GM06990 (cell line): ENCODE measurements at regions not wholly inside any gene's neighbourhood (a gene's known extent, or its start where the extent isn't known, plus 50 kb on each side); places are given as distances from the start of the nearest gene placed in this dataset.

ENCODE experiments used
- DNase-seq: peaks from one replicate; pipeline ENCODE4 v3.0.0-alpha.2; 2011; ENCODE audit not compliant: insufficient read length; ENCODE audit errors: extremely low read depth
- H3K27me3 ChIP-seq: replicated peaks from 2 replicates; pipeline ENCODE4 v1.6.0; 2011; ENCODE audit warnings: low read length; ENCODE audit not compliant: control insufficient read depth, insufficient read depth
- H3K36me3 ChIP-seq: 2 replicates; pipeline ENCODE4 v1.5.1; 2011; ENCODE audit warnings: low read length; ENCODE audit not compliant: control insufficient read depth, insufficient read depth
- H3K4me3 ChIP-seq: replicated peaks from 2 replicates; pipeline ENCODE4 v1.5.1; 2011; ENCODE audit warnings: low read depth, mild to moderate bottlenecking, control low read depth, low read length
- TF ChIP-seq, protein P1 (sequence below): IDR thresholded peaks from 2 replicates; pipeline ENCODE4 v1.5.1; 2011; ENCODE audit warnings: low read length, control low read depth, mild to moderate bottlenecking, inconsistent platforms; ENCODE audit not compliant: insufficient read depth, poor library complexity, severe bottlenecking

- Histone ChIP-seq H3K4me3 (no peak overlapping the region), H3K36me3 (no peaks in the 10 kb centered on the region), H3K27me3 (no peaks in the 10 kb centered on the region)
- TF ChIP-seq, protein P1, sequence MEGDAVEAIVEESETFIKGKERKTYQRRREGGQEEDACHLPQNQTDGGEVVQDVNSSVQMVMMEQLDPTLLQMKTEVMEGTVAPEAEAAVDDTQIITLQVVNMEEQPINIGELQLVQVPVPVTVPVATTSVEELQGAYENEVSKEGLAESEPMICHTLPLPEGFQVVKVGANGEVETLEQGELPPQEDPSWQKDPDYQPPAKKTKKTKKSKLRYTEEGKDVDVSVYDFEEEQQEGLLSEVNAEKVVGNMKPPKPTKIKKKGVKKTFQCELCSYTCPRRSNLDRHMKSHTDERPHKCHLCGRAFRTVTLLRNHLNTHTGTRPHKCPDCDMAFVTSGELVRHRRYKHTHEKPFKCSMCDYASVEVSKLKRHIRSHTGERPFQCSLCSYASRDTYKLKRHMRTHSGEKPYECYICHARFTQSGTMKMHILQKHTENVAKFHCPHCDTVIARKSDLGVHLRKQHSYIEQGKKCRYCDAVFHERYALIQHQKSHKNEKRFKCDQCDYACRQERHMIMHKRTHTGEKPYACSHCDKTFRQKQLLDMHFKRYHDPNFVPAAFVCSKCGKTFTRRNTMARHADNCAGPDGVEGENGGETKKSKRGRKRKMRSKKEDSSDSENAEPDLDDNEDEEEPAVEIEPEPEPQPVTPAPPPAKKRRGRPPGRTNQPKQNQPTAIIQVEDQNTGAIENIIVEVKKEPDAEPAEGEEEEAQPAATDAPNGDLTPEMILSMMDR = no peak
- no peak for DNase-seq
Measured at GRCh38 chr20:60762386-60762785, 489.7 kb upstream of the CDH4 start.

DNA sequence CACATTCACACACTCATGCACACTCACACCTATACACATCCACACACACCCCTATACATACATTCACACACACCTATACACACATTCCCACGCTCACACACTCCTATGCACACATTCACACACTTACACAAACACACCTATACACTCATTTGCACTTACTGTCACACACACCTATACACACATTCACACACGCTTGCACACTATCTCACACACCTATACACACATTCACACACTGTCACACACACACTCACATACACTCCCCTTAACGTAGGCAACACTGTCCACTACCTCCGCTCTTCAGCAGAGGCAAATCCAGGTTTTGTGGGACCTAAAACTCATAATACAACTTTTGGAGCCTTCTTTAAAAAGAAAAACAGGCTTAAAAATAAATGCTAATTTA is 487.7 kb upstream of the CDH4 start:
- no peaks in the 10 kb centered on the region for H3K36me3 ChIP-seq
- no peaks in the 10 kb centered on the region for H3K27me3 ChIP-seq
- TF ChIP-seq, protein P1 = no peak
- no peak overlapping the region for H3K4me3 ChIP-seq
- no peak for DNase-seq

DNA sequence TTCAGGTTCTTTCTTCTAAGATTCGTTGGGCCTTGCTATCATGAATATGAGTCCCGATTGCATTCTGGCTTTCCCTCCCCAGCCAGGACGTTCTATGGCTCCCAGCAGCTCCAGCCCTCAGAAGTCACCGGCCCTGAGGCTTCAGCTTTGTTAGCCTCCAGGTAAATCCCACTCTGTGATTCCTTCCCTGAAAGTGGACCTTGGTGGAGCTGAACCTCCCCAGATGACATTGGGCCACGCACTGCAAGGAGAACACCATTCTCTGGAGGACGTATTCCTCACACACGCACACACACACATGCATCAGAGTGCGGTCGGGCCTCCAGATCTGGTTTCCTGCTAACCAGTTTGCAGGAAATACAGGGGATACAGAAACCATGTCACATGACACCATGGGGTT is 487.3 kb upstream of the CDH4 start:
- Histone ChIP-seq H3K4me3 (no peak overlapping the region), H3K27me3 (no peaks in the 10 kb centered on the region), H3K36me3 (no peaks in the 10 kb centered on the region)
- TF ChIP-seq, protein P1 = no peak
- DNase-seq = no peak

DNA sequence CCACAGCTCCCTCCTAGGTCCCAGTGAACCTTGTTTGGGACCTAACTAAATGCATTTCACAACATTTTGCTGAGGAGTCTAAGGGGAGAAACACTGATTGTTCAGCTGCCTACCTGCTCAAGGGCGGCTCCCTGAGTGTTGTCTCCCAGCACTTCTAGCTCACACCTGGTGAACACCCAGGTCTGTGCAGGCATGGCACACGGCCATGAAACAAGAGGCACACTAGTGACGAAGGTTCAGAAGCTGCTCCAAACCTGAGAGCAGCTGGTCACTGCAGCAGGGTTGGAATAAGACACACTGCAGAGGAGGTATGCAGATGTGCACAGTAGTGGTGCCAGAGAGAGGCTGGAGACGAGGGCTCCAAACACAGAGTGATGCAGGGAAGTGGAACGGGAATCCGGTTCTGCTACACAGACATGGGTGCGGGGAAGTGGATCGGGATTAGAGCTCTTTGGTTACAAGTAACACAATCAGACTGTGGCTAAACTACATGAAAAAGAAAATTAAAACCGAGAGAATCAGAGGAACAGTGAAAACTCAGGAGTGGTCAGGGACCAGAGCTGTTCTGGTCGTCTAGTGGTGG is 486.1 kb upstream of the CDH4 start:
- DNase-seq = no peak
- no peaks in the 10 kb centered on the region for H3K27me3 ChIP-seq

DNA sequence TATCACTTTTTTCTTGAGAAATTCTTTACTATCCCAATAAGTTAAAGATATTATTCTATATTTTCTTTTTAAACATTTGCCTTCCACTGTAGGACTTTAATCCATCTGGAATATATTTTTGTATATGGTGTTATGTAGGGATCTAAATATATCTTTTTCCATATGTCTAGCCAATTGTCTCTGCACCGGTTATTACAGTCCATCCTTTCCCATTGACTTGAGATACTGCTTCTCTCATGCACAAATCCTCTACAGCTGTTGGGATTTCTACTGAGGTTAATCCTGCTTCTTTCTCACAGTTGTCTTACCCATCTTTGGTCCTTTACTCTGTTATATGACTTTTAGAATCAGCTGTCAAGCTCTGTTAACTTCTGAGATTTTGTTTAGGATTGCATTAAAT is 483.8 kb upstream of the CDH4 start:
- TF ChIP-seq, protein P1 = no peak
- no peaks in the 10 kb centered on the region for H3K27me3 ChIP-seq
- H3K36me3 ChIP-seq = no peaks in the 10 kb centered on the region
- H3K4me3 ChIP-seq = no peak overlapping the region
- DNase-seq = no peak

More for the DNA sequence above, 486.1 kb upstream of the CDH4 start:
- Histone ChIP-seq H3K36me3 (no peaks in the 10 kb centered on the region), H3K4me3 (no peak overlapping the region)
- TF ChIP-seq, protein P1 = no peak
